ENCODE measurements at regions not wholly inside any gene's neighbourhood (a gene's known extent, or its start where the extent isn't known, plus 50 kb on each side); places are given as distances from the start of the nearest gene placed in this dataset.

GRCh38 chr7:156590212-156590611, 50.4 kb upstream of the RNF32 start:
- Histone ChIP-seq H3K27ac (ENCODE audit: low read depth in 1 of 3, low read length in 2 of 3) (no peak overlapping the region), H3K36me3 (ENCODE audit: control insufficient read depth in 3 of 3, insufficient read depth in 2 of 3, low read depth in 1 of 3, low read length in 3 of 3) (peaks cover 0 to 5% (median 0%) of the 10 kb centered on the region in 3 donors), H3K4me1 (ENCODE audit: control insufficient read depth in 3 of 3, insufficient read depth in 2 of 3, low read depth in 1 of 3, low read length in 2 of 3) (no peaks in the 10 kb centered on the region), H3K9me3 (ENCODE audit: control insufficient read depth in 2 of 2, insufficient read depth in 1 of 2, low read depth in 1 of 2, low read length in 1 of 2) (peaks cover 0 to 17% of the 10 kb centered on the region in 2 donors), H3K27me3 (ENCODE audit: control insufficient read depth in 3 of 3, insufficient read depth in 3 of 3, low read length in 3 of 3) (no peaks in the 10 kb centered on the region), H3K4me3 (ENCODE audit: low read depth in 1 of 3, low read length in 3 of 3) (no peak overlapping the region)
- no peak for FAIRE-seq
- WGBS, 3 donors: 72 to 91% (median 90%) methylated on average over 6 of the region's 6 CpGs
- DNase-seq: no peak

GRCh38 chr7:156589808-156590207, 50.8 kb upstream of the RNF32 start:
- Histone ChIP-seq H3K27ac (ENCODE audit: low read depth in 1 of 3, low read length in 2 of 3) (no peak overlapping the region), H3K27me3 (ENCODE audit: control insufficient read depth in 3 of 3, insufficient read depth in 3 of 3, low read length in 3 of 3) (no peaks in the 10 kb centered on the region), H3K4me3 (ENCODE audit: low read depth in 1 of 3, low read length in 3 of 3) (no peak overlapping the region), H3K4me1 (ENCODE audit: control insufficient read depth in 3 of 3, insufficient read depth in 2 of 3, low read depth in 1 of 3, low read length in 2 of 3) (no peaks in the 10 kb centered on the region), H3K36me3 (ENCODE audit: control insufficient read depth in 3 of 3, insufficient read depth in 2 of 3, low read depth in 1 of 3, low read length in 3 of 3) (peaks cover 0 to 5% (median 0%) of the 10 kb centered on the region in 3 donors), H3K9me3 (ENCODE audit: control insufficient read depth in 2 of 2, insufficient read depth in 1 of 2, low read depth in 1 of 2, low read length in 1 of 2) (peaks cover 0 to 13% of the 10 kb centered on the region in 2 donors)
- FAIRE-seq (no peak), DNase-seq (no peak)
- 75 to 96% (median 92%) methylated on average over 2 of the region's 2 CpGs for WGBS, 3 donors

GRCh38 chr7:156585926-156586325, 54.6 kb upstream of the RNF32 start:
- DNase-seq (no peak), FAIRE-seq (no peak)
- no peak overlapping the region for H3K4me3 ChIP-seq (ENCODE audit: low read depth in 1 of 3, low read length in 3 of 3)
- H3K27ac ChIP-seq (ENCODE audit: low read depth in 1 of 3, low read length in 2 of 3): no peak overlapping the region
- peaks cover 0 to 4% (median 0%) of the 10 kb centered on the region in 3 donors for H3K36me3 ChIP-seq (ENCODE audit: control insufficient read depth in 3 of 3, insufficient read depth in 2 of 3, low read depth in 1 of 3, low read length in 3 of 3)
- H3K9me3 ChIP-seq (ENCODE audit: control insufficient read depth in 2 of 2, insufficient read depth in 1 of 2, low read depth in 1 of 2, low read length in 1 of 2): no peaks in the 10 kb centered on the region
- H3K4me1 ChIP-seq (ENCODE audit: control insufficient read depth in 3 of 3, insufficient read depth in 2 of 3, low read depth in 1 of 3, low read length in 2 of 3): no peaks in the 10 kb centered on the region
- 82 to 94% (median 89%) methylated on average over 1 of the region's 1 CpG for WGBS, 3 donors
- H3K27me3 ChIP-seq (ENCODE audit: control insufficient read depth in 3 of 3, insufficient read depth in 3 of 3, low read length in 3 of 3): no peaks in the 10 kb centered on the region

GRCh38 chr7:156585025-156585648, 55.4 kb upstream of the RNF32 start:
- WGBS, 3 donors: 55 to 68% (median 66%) methylated on average over 6 of the region's 6 CpGs
- no peak for FAIRE-seq
- H3K4me1 ChIP-seq (ENCODE audit: control insufficient read depth in 3 of 3, insufficient read depth in 2 of 3, low read depth in 1 of 3, low read length in 2 of 3): no peaks in the 10 kb centered on the region
- H3K27me3 ChIP-seq (ENCODE audit: control insufficient read depth in 3 of 3, insufficient read depth in 3 of 3, low read length in 3 of 3): no peaks in the 10 kb centered on the region
- no peaks in the 10 kb centered on the region for H3K9me3 ChIP-seq (ENCODE audit: control insufficient read depth in 2 of 2, insufficient read depth in 1 of 2, low read depth in 1 of 2, low read length in 1 of 2)
- H3K4me3 ChIP-seq (ENCODE audit: low read depth in 1 of 3, low read length in 3 of 3): no peak overlapping the region
- no peak overlapping the region for H3K27ac ChIP-seq (ENCODE audit: low read depth in 1 of 3, low read length in 2 of 3)
- DNase-seq: no peak
- peaks cover 0 to 4% (median 0%) of the 10 kb centered on the region in 3 donors for H3K36me3 ChIP-seq (ENCODE audit: control insufficient read depth in 3 of 3, insufficient read depth in 2 of 3, low read depth in 1 of 3, low read length in 3 of 3)

GRCh38 chr7:156582591-156583123, 57.9 kb upstream of the RNF32 start:
- FAIRE-seq (no peak), DNase-seq (no peak)
- no peaks in the 10 kb centered on the region for H3K9me3 ChIP-seq (ENCODE audit: control insufficient read depth in 2 of 2, insufficient read depth in 1 of 2, low read depth in 1 of 2, low read length in 1 of 2)
- no peaks in the 10 kb centered on the region for H3K27me3 ChIP-seq (ENCODE audit: control insufficient read depth in 3 of 3, insufficient read depth in 3 of 3, low read length in 3 of 3)
- 93 to 96% (median 96%) methylated on average over 11 of the region's 11 CpGs for WGBS, 3 donors
- H3K4me3 ChIP-seq (ENCODE audit: low read depth in 1 of 3, low read length in 3 of 3): no peak overlapping the region
- H3K4me1 ChIP-seq (ENCODE audit: control insufficient read depth in 3 of 3, insufficient read depth in 2 of 3, low read depth in 1 of 3, low read length in 2 of 3): no peaks in the 10 kb centered on the region
- peaks cover 0 to 5% (median 0%) of the 10 kb centered on the region in 3 donors for H3K36me3 ChIP-seq (ENCODE audit: control insufficient read depth in 3 of 3, insufficient read depth in 2 of 3, low read depth in 1 of 3, low read length in 3 of 3)
- H3K27ac ChIP-seq (ENCODE audit: low read depth in 1 of 3, low read length in 2 of 3): no peak overlapping the region

- WGBS, 3 donors: 92 to 94% (median 93%) methylated on average over 8 of the region's 8 CpGs
These were observed 60.5 kb upstream of the RNF32 start for GRCh38 chr7:156580036-156580435.

GRCh38 chr7:156579566-156579965, 61.0 kb upstream of the RNF32 start:
- DNase-seq (no peak), FAIRE-seq (no peak)
- H3K4me1 ChIP-seq (ENCODE audit: control insufficient read depth in 3 of 3, insufficient read depth in 2 of 3, low read depth in 1 of 3, low read length in 2 of 3): no peaks in the 10 kb centered on the region
- H3K27me3 ChIP-seq (ENCODE audit: control insufficient read depth in 3 of 3, insufficient read depth in 3 of 3, low read length in 3 of 3): no peaks in the 10 kb centered on the region
- no peaks in the 10 kb centered on the region for H3K9me3 ChIP-seq (ENCODE audit: control insufficient read depth in 2 of 2, insufficient read depth in 1 of 2, low read depth in 1 of 2, low read length in 1 of 2)
- peaks cover 0 to 9% (median 0%) of the 10 kb centered on the region in 3 donors for H3K36me3 ChIP-seq (ENCODE audit: control insufficient read depth in 3 of 3, insufficient read depth in 2 of 3, low read depth in 1 of 3, low read length in 3 of 3)
- H3K27ac ChIP-seq (ENCODE audit: low read depth in 1 of 3, low read length in 2 of 3): no peak overlapping the region
- H3K4me3 ChIP-seq (ENCODE audit: low read depth in 1 of 3, low read length in 3 of 3): no peak overlapping the region
- WGBS, 3 donors: 69 to 90% (median 79%) methylated on average over 7 to 8 of the region's 8 CpGs

More at GRCh38 chr7:156580036-156580435, 60.5 kb upstream of the RNF32 start:
- Histone ChIP-seq H3K36me3 (ENCODE audit: control insufficient read depth in 3 of 3, insufficient read depth in 2 of 3, low read depth in 1 of 3, low read length in 3 of 3) (peaks cover 0 to 9% (median 0%) of the 10 kb centered on the region in 3 donors), H3K27me3 (ENCODE audit: control insufficient read depth in 3 of 3, insufficient read depth in 3 of 3, low read length in 3 of 3) (no peaks in the 10 kb centered on the region), H3K27ac (ENCODE audit: low read depth in 1 of 3, low read length in 2 of 3) (no peak overlapping the region), H3K4me1 (ENCODE audit: control insufficient read depth in 3 of 3, insufficient read depth in 2 of 3, low read depth in 1 of 3, low read length in 2 of 3) (no peaks in the 10 kb centered on the region), H3K4me3 (ENCODE audit: low read depth in 1 of 3, low read length in 3 of 3) (no peak overlapping the region), H3K9me3 (ENCODE audit: control insufficient read depth in 2 of 2, insufficient read depth in 1 of 2, low read depth in 1 of 2, low read length in 1 of 2) (no peaks in the 10 kb centered on the region)
- DNase-seq (no peak), FAIRE-seq (no peak)

- no peak overlapping the region for H3K27ac ChIP-seq (ENCODE audit: low read depth in 1 of 3, low read length in 2 of 3)
- no peaks in the 10 kb centered on the region for H3K9me3 ChIP-seq (ENCODE audit: control insufficient read depth in 2 of 2, insufficient read depth in 1 of 2, low read depth in 1 of 2, low read length in 1 of 2)
- H3K36me3 ChIP-seq (ENCODE audit: control insufficient read depth in 3 of 3, insufficient read depth in 2 of 3, low read depth in 1 of 3, low read length in 3 of 3): peaks cover 0 to 9% (median 0%) of the 10 kb centered on the region in 3 donors
- 66 to 78% (median 72%) methylated on average over 8 of the region's 8 CpGs for WGBS, 3 donors
- no peaks in the 10 kb centered on the region for H3K4me1 ChIP-seq (ENCODE audit: control insufficient read depth in 3 of 3, insufficient read depth in 2 of 3, low read depth in 1 of 3, low read length in 2 of 3)
- FAIRE-seq (no peak), DNase-seq (no peak)
- H3K4me3 ChIP-seq (ENCODE audit: low read depth in 1 of 3, low read length in 3 of 3): no peak overlapping the region
- no peaks in the 10 kb centered on the region for H3K27me3 ChIP-seq (ENCODE audit: control insufficient read depth in 3 of 3, insufficient read depth in 3 of 3, low read length in 3 of 3)
These were observed 61.6 kb upstream of the RNF32 start for GRCh38 chr7:156578978-156579430.

GRCh38 chr7:156578578-156578940, 62.0 kb upstream of the RNF32 start:
- no peak overlapping the region for H3K27ac ChIP-seq (ENCODE audit: low read depth in 1 of 3, low read length in 2 of 3)
- no peaks in the 10 kb centered on the region for H3K9me3 ChIP-seq (ENCODE audit: control insufficient read depth in 2 of 2, insufficient read depth in 1 of 2, low read depth in 1 of 2, low read length in 1 of 2)
- DNase-seq (no peak), FAIRE-seq (no peak)
- H3K27me3 ChIP-seq (ENCODE audit: control insufficient read depth in 3 of 3, insufficient read depth in 3 of 3, low read length in 3 of 3): no peaks in the 10 kb centered on the region
- no peak overlapping the region for H3K4me3 ChIP-seq (ENCODE audit: low read depth in 1 of 3, low read length in 3 of 3)
- peaks cover 0 to 9% (median 0%) of the 10 kb centered on the region in 3 donors for H3K36me3 ChIP-seq (ENCODE audit: control insufficient read depth in 3 of 3, insufficient read depth in 2 of 3, low read depth in 1 of 3, low read length in 3 of 3)
- H3K4me1 ChIP-seq (ENCODE audit: control insufficient read depth in 3 of 3, insufficient read depth in 2 of 3, low read depth in 1 of 3, low read length in 2 of 3): no peaks in the 10 kb centered on the region
- 89 to 92% (median 91%) methylated on average over 23 of the region's 23 CpGs for WGBS, 3 donors
